HL-60 (cell line): ENCODE measurements at regions not wholly inside any gene's neighbourhood (a gene's known extent, or its start where the extent isn't known, plus 50 kb on each side); places are given as distances from the start of the nearest gene placed in this dataset.

ENCODE experiments used
- DNase-seq, 2 experiments: peaks; one replicate each; pipeline ENCODE4 v3.0.0-alpha.2; 2010 to 2020; ENCODE audit warnings: low read depth in 1 of 2, low spot score in 1 of 2
- H3K27ac ChIP-seq: fragments of 250-450 bp; sonication (Bioruptor Pico); replicated peaks from 2 replicates; pipeline ENCODE4 v1.5.1; 2020; ENCODE audit warnings: mild to moderate bottlenecking, moderate library complexity
- H3K27me3 ChIP-seq: fragments of 250-450 bp; sonication (Bioruptor Pico); 2 replicates; pipeline ENCODE4 v1.5.1; 2021; ENCODE audit warnings: mild to moderate bottlenecking, moderate library complexity; ENCODE audit not compliant: insufficient read depth, poor library complexity, severe bottlenecking
- H3K4me3 ChIP-seq: replicated peaks from 2 replicates; pipeline ENCODE4 v1.5.1; 2011; ENCODE audit warnings: mild to moderate bottlenecking, control low read depth, low read length; ENCODE audit not compliant: insufficient read depth
- GABPA ChIP-seq: IDR thresholded peaks from 2 replicates; pipeline ENCODE4 v1.6.1; 2012; ENCODE audit warnings: low read depth
- POLR2AphosphoS5 ChIP-seq: IDR thresholded peaks from 2 replicates; pipeline ENCODE4 v1.6.1; 2012; ENCODE audit warnings: low read depth
- REST ChIP-seq: IDR thresholded peaks from 2 replicates; pipeline ENCODE4 v1.6.1; 2012; ENCODE audit warnings: low read depth; ENCODE audit not compliant: insufficient replicate concordance
- SPI1 ChIP-seq: IDR thresholded peaks from 2 replicates; pipeline ENCODE4 v1.6.1; 2012; ENCODE audit warnings: low read depth, mild to moderate bottlenecking, borderline replicate concordance
- TF ChIP-seq, protein P1 (sequence below): IDR thresholded peaks from one replicate; pipeline ENCODE4 v1.5.1; 2011; ENCODE audit warnings: low read length, control low read depth, inconsistent platforms; ENCODE audit not compliant: insufficient read depth

- TF ChIP-seq GABPA (no peak), SPI1 (no peak), POLR2AphosphoS5 (no peak), REST (no peak)
- TF ChIP-seq, protein P1, sequence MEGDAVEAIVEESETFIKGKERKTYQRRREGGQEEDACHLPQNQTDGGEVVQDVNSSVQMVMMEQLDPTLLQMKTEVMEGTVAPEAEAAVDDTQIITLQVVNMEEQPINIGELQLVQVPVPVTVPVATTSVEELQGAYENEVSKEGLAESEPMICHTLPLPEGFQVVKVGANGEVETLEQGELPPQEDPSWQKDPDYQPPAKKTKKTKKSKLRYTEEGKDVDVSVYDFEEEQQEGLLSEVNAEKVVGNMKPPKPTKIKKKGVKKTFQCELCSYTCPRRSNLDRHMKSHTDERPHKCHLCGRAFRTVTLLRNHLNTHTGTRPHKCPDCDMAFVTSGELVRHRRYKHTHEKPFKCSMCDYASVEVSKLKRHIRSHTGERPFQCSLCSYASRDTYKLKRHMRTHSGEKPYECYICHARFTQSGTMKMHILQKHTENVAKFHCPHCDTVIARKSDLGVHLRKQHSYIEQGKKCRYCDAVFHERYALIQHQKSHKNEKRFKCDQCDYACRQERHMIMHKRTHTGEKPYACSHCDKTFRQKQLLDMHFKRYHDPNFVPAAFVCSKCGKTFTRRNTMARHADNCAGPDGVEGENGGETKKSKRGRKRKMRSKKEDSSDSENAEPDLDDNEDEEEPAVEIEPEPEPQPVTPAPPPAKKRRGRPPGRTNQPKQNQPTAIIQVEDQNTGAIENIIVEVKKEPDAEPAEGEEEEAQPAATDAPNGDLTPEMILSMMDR: no peak
- no peak overlapping the region for H3K27ac ChIP-seq
- H3K27me3 ChIP-seq: no peaks in the 10 kb centered on the region
- no peak overlapping the region for H3K4me3 ChIP-seq
- DNase-seq: no peak
Measured at GRCh38 chr5:120988491-120988890, 524.4 kb downstream of the PRR16 start.

DNA sequence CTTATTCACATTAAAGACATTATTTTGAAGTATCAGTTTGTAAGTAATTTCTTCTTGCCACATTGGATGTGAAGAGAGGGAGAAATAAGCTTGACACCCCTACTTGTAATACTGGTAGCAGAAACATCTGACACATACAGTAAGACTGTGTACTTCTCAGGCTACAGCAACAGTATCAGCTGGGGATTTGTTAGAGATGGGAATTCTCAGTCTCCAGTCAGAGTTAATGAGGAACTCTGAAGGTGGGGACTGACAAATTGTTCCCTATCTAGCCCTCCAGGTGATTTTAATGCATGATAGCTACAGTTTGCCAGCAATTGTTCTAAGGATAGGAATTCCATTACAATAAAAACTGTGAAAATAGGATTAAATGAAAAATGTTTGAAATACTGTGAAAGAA is 524.8 kb downstream of the PRR16 start:
- TF ChIP-seq SPI1 (no peak), POLR2AphosphoS5 (no peak), GABPA (no peak), REST (no peak)
- TF ChIP-seq, protein P1: no peak
- no peaks in the 10 kb centered on the region for H3K27me3 ChIP-seq
- no peak for DNase-seq
- H3K27ac ChIP-seq: no peak overlapping the region
- H3K4me3 ChIP-seq: no peak overlapping the region

- TF ChIP-seq REST (no peak), SPI1 (no peak), POLR2AphosphoS5 (no peak), GABPA (no peak)
- TF ChIP-seq, protein P1: no peak
- Histone ChIP-seq H3K4me3 (no peak overlapping the region), H3K27ac (no peak overlapping the region), H3K27me3 (no peaks in the 10 kb centered on the region)
- no peak for DNase-seq
Measured at GRCh38 chr5:120991569-120991968, 527.5 kb downstream of the PRR16 start.
